Mammary epithelial cell (primary cell): ENCODE measurements at regions not wholly inside any gene's neighbourhood (a gene's known extent, or its start where the extent isn't known, plus 50 kb on each side); places are given as distances from the start of the nearest gene placed in this dataset.

Source experiments
- CTCF ChIP-seq, 2 donors: IDR thresholded peaks in 1 of 2; conservative IDR thresholded peaks in 1 of 2; 2 replicates each; pipeline ENCODE4 v1.5.1; 2011 to 2012; ENCODE audit warnings: inconsistent platforms in 2 of 2, low read length in 2 of 2, mild to moderate bottlenecking in 2 of 2, control low read depth in 1 of 2, low read depth in 1 of 2; ENCODE audit not compliant: insufficient read depth in 1 of 2; ENCODE audit errors: extremely low read depth in 1 of 2
- EZH2 ChIP-seq: IDR thresholded peaks from 2 replicates; pipeline ENCODE4 v1.6.1; 2012; ENCODE audit warnings: low read length, inconsistent platforms, borderline replicate concordance

GRCh38 chr16:14344945-14345344 lies 273.8 kb downstream of the MRTFB start:
- TF ChIP-seq CTCF (conservative IDR thresholded peaks at IDR 0.05 in 1 of 2, IDR thresholded peaks at IDR 0.05 in 1 of 2; ENCODE audit: extremely low read depth in 1 of 2, insufficient read depth in 1 of 2, low read depth in 1 of 2, low read length in 2 of 2): no peak
- TF ChIP-seq EZH2: no peak
